Upper lobe of left lung (tissue), 6 donors: ENCODE measurements at regions not wholly inside any gene's neighbourhood (a gene's known extent, or its start where the extent isn't known, plus 50 kb on each side); places are given as distances from the start of the nearest gene placed in this dataset.
"Not testable (repeated sequence)": the region's sequence is repeated elsewhere in the genome, so short reads cannot be mapped to it uniquely, and the experiment has no call there.

Source experiments
- ATAC-seq, 2 donors: fragments of 200-7000 bp; cut with Tn5 transposase; one replicate each; pipeline ENCODE4 v1.9.1; 2022; ENCODE audit warnings: mild to moderate bottlenecking in 2 of 2, moderate library complexity in 2 of 2; ENCODE audit not compliant: low FRiP score in 2 of 2
- DNase-seq, 2 donors: peaks; one replicate each; pipeline ENCODE4 v3.0.0-alpha.2; 2019 to 2020
- H3K27ac ChIP-seq, 4 donors: fragments of 200-600 bp; sonication (generic); one replicate each; pipeline ENCODE4 v1.5.1; 2016 to 2019
- H3K27me3 ChIP-seq, 4 donors: fragments of 200-600 bp; sonication (generic); one replicate each; pipeline ENCODE4 v1.5.1; 2017 to 2019
- H3K36me3 ChIP-seq, 4 donors: fragments of 200-600 bp; sonication (generic); one replicate each; pipeline ENCODE4 v1.5.1; 2016 to 2019
- H3K4me1 ChIP-seq, 4 donors: fragments of 200-600 bp; sonication (generic); one replicate each; pipeline ENCODE4 v1.5.1; 2018 to 2019
- H3K4me3 ChIP-seq, 4 donors: fragments of 200-600 bp; sonication (generic); one replicate each; pipeline ENCODE4 v1.5.1; 2017 to 2019; ENCODE audit warnings: mild to moderate bottlenecking in 2 of 4, moderate library complexity in 1 of 4
- H3K9me3 ChIP-seq, 4 donors: fragments of 200-600 bp; sonication (generic); one replicate each; pipeline ENCODE4 v1.5.1; 2018 to 2019
- CTCF ChIP-seq, 6 experiments: fragments of 450-650 bp in 4 of 6; fragments of 200-600 bp in 2 of 6; sonication (generic) in 2 of 6; IDR thresholded peaks; one replicate each; pipeline ENCODE4 v1.5.1; 2016 to 2019; ENCODE audit warnings: antibody characterized with exemption in 6 of 6
- EP300 ChIP-seq, 4 donors: sonication (generic); formaldehyde crosslinking; IDR thresholded peaks; one replicate each; pipeline ENCODE4 v1.5.1; 2017; ENCODE audit warnings: antibody characterized with exemption in 4 of 4, control low read depth in 2 of 4
- POLR2A ChIP-seq, 4 donors: fragments of 450-650 bp; IDR thresholded peaks; one replicate each; pipeline ENCODE4 v1.5.1; 2016 to 2017; ENCODE audit warnings: antibody characterized with exemption in 4 of 4, mild to moderate bottlenecking in 2 of 4
- POLR2AphosphoS5 ChIP-seq, 2 donors: sonication (generic); formaldehyde crosslinking; IDR thresholded peaks; one replicate each; pipeline ENCODE4 v1.5.1; 2017; ENCODE audit warnings: antibody characterized with exemption in 2 of 2
- WGBS, 2 donors: methylation state at CpG; one replicate each; pipeline ENCODE4 v1.1.5; 2017 to 2018; 5-methylcytosine and 5-hydroxymethylcytosine counted together
- donor health status: DM: no; HTN: no; CAD: no; lungs with moderate emphysema.
- donor health status: DM: no; HTN: yes; CAD: no; lungs with severe emphysema.

DNA sequence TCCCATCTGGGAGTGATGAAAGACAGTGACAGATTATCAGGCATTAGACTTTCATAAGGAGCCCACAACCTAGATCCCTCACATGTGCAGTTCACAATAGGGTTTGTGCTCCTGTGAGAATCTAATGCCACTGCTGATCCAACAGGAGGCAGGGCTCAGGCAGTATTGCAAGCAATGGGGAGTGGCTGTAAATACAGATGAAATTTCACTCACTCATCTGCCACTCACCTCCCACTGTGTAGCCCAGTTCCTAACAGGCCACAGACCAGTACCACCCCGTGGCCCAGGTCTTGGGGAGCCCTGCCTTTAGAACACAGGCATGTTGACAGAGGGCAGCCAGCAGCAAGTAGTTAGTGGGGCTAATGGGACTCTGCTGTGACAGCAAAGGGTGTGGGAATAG, 137.3 kb upstream of the NANOS1 start:
- 43 to 47% methylated on average over 1 of the region's 1 CpG for WGBS, 2 donors
- Histone ChIP-seq H3K36me3 (no peaks in the 10 kb centered on the region), H3K4me3 (no peak overlapping the region), H3K9me3 (no peaks in the 10 kb centered on the region), H3K27ac (no peak overlapping the region), H3K27me3 (no peaks in the 10 kb centered on the region), H3K4me1 (no peaks in the 10 kb centered on the region)
- ATAC-seq (no peak), DNase-seq (no peak)
- TF ChIP-seq EP300 (IDR thresholded peaks at IDR 0.05) (no peak), POLR2AphosphoS5 (IDR thresholded peaks at IDR 0.05) (no peak), CTCF (IDR thresholded peaks at IDR 0.05) (no peak), POLR2A (IDR thresholded peaks at IDR 0.05) (no peak)

DNA sequence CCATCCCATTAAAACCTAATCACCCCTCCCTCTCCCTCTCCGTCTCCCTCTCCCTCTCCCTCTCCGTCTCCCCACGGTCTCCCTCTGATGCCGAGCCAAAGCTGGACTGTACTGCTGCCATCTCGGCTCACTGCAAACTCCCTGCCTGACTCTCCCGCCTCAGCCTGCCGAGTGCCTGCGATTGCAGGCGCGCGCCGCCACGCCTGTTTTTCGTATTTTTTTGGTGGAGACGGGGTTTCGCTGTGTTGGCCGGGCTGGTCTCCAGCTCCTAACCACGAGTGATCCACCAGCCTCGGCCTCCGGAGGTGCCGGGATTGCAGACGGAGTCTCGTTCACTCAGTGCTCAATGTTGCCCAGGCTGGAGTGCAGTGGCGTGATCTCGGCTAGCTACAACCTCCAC, 134.6 kb upstream of the NANOS1 start:
- WGBS, 2 donors: 95 to 97% methylated on average over 24 to 25 of the region's 25 CpGs
- not testable (repeated sequence) for ATAC-seq, H3K27ac ChIP-seq, H3K4me3 ChIP-seq, H3K9me3 ChIP-seq, H3K4me1 ChIP-seq, H3K36me3 ChIP-seq, H3K27me3 ChIP-seq
- peak in 1 of 2 donors; percentile 52 for DNase-seq

DNA sequence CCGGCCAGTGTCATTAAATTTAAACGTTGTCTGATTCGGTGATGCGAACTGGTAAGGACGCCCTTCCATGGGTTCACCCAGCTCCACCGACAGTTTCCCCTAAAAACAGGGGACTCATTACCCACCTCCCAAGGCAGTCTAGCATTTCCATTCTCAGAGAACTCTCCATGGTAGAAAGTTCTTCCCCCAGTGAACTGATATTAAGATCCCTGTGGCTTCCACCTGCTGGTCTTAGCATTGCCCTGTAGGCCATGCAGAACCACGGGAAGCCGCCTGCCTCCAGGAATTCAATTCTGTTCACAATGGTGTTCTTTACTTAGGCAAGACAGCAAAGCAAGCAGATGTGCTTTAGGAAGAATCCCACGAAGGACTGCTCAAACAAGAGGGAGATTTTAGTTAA, 128.9 kb upstream of the NANOS1 start:
- H3K4me3 ChIP-seq: no peak overlapping the region
- no peaks in the 10 kb centered on the region for H3K36me3 ChIP-seq
- WGBS, 2 donors: 85 to 88% methylated on average over 9 of the region's 9 CpGs
- ATAC-seq (no peak), DNase-seq (no peak)
- H3K27ac ChIP-seq: no peak overlapping the region
- TF ChIP-seq CTCF (IDR thresholded peaks at IDR 0.05) (no peak), POLR2A (IDR thresholded peaks at IDR 0.05) (no peak), EP300 (IDR thresholded peaks at IDR 0.05) (no peak), POLR2AphosphoS5 (IDR thresholded peaks at IDR 0.05) (no peak)
- H3K9me3 ChIP-seq: peaks cover 0 to 7% (median 2%) of the 10 kb centered on the region in 4 donors
- no peaks in the 10 kb centered on the region for H3K4me1 ChIP-seq
- H3K27me3 ChIP-seq: no peaks in the 10 kb centered on the region

DNA sequence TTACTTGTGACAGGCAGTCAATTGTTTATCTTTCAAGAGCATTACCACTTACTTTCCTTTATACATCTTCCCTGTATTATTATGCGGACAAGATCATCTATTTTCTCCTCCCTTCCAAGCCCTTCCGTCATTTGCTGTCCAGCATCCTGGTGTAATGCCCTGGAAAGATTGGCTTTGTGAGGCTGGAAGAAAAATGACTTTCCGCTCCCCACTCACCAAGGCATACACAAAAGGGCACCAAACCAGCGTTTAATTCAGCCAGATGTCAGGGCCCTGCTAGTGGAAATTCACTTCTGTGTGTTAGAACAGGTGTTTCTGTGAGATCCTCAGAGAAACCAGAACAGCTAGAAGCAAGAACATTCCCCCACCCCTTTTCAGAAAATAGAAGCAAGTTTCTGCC, 128.1 kb upstream of the NANOS1 start:
- ATAC-seq: no peak
- 57 to 61% methylated on average over 4 of the region's 4 CpGs for WGBS, 2 donors
- DNase-seq: no peak

GRCh38 chr10:118901906-118902305, 127.6 kb upstream of the NANOS1 start:
- ATAC-seq (no peak), DNase-seq (no peak)
- Histone ChIP-seq H3K4me3 (no peak overlapping the region), H3K36me3 (no peaks in the 10 kb centered on the region), H3K9me3 (peaks cover 0 to 7% (median 2%) of the 10 kb centered on the region in 4 donors), H3K27ac (no peak overlapping the region), H3K27me3 (no peaks in the 10 kb centered on the region), H3K4me1 (no peaks in the 10 kb centered on the region)
- WGBS, 2 donors: 62 to 70% methylated on average over 4 of the region's 4 CpGs
- TF ChIP-seq POLR2A (IDR thresholded peaks at IDR 0.05) (no peak), EP300 (IDR thresholded peaks at IDR 0.05) (no peak), POLR2AphosphoS5 (IDR thresholded peaks at IDR 0.05) (no peak), CTCF (IDR thresholded peaks at IDR 0.05) (no peak)

More for the DNA sequence above, 128.1 kb upstream of the NANOS1 start:
- Histone ChIP-seq H3K9me3 (peaks cover 0 to 7% (median 2%) of the 10 kb centered on the region in 4 donors), H3K27ac (no peak overlapping the region), H3K27me3 (no peaks in the 10 kb centered on the region), H3K36me3 (no peaks in the 10 kb centered on the region), H3K4me1 (no peaks in the 10 kb centered on the region), H3K4me3 (no peak overlapping the region)
- TF ChIP-seq POLR2AphosphoS5 (IDR thresholded peaks at IDR 0.05): no peak
- TF ChIP-seq EP300 (IDR thresholded peaks at IDR 0.05): no peak
- TF ChIP-seq CTCF (IDR thresholded peaks at IDR 0.05): no peak
- TF ChIP-seq POLR2A (IDR thresholded peaks at IDR 0.05): no peak

- not testable (repeated sequence) for H3K27me3 ChIP-seq, H3K36me3 ChIP-seq, ATAC-seq, H3K9me3 ChIP-seq, H3K4me3 ChIP-seq, H3K4me1 ChIP-seq, DNase-seq, H3K27ac ChIP-seq
- WGBS, 2 donors: 89 to 90% methylated on average over 5 of the region's 5 CpGs
These were observed 126.9 kb upstream of the NANOS1 start for GRCh38 chr10:118902656-118903055.
